Panc1 (cell line): ENCODE measurements at regions not wholly inside any gene's neighbourhood (a gene's known extent, or its start where the extent isn't known, plus 50 kb on each side); places are given as distances from the start of the nearest gene placed in this dataset.

Source experiments
- POLR2AphosphoS5 ChIP-seq: IDR thresholded peaks from 2 replicates; pipeline ENCODE4 v1.6.1; 2012; ENCODE audit warnings: mild to moderate bottlenecking, low read depth, low read length, moderate library complexity
- SIN3A ChIP-seq: IDR thresholded peaks from 2 replicates; pipeline ENCODE4 v1.6.1; 2012; ENCODE audit warnings: low read depth, mild to moderate bottlenecking, low read length, moderate library complexity, borderline replicate concordance; ENCODE audit not compliant: insufficient read depth
- TCF7L2 ChIP-seq: IDR thresholded peaks from 2 replicates; pipeline ENCODE4 v1.6.1; 2011; ENCODE audit warnings: mild to moderate bottlenecking, low read depth, low read length, inconsistent platforms
- TF ChIP-seq, protein P1 (sequence below): fragments of 450-650 bp; IDR thresholded peaks from 2 replicates; pipeline ENCODE4 v1.5.1; 2017; ENCODE audit warnings: mild to moderate bottlenecking
- TF ChIP-seq, protein P2 (sequence below), 2 experiments: IDR thresholded peaks; 2 replicates each; pipeline ENCODE4 v1.6.1; 2011 to 2012; ENCODE audit warnings: low read depth in 2 of 2, control low read depth in 1 of 2, low read length in 1 of 2, mild to moderate bottlenecking in 1 of 2, moderate library complexity in 1 of 2; ENCODE audit not compliant: insufficient read depth in 1 of 2

DNA sequence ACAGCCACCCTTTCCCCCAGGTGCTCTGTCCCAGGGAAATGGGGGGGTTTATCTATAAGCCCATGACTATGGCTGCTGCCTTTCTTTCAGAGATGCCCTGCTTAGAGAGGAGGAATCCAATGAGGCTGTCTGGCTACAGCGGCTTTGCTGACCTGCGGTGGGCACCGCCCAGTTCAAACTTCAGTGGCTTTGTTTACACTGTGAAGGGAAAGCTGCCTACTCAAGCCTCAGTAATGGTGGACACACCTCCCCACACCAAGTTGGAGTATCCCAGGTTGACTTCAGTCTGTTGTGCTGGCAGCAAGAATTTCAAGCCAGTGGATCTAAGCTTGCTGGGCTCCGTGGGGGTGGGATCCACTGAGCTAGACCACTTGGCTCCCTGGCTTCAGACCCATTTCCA, 869.2 kb downstream of the SLC6A15 start:
- TF ChIP-seq, protein P1, sequence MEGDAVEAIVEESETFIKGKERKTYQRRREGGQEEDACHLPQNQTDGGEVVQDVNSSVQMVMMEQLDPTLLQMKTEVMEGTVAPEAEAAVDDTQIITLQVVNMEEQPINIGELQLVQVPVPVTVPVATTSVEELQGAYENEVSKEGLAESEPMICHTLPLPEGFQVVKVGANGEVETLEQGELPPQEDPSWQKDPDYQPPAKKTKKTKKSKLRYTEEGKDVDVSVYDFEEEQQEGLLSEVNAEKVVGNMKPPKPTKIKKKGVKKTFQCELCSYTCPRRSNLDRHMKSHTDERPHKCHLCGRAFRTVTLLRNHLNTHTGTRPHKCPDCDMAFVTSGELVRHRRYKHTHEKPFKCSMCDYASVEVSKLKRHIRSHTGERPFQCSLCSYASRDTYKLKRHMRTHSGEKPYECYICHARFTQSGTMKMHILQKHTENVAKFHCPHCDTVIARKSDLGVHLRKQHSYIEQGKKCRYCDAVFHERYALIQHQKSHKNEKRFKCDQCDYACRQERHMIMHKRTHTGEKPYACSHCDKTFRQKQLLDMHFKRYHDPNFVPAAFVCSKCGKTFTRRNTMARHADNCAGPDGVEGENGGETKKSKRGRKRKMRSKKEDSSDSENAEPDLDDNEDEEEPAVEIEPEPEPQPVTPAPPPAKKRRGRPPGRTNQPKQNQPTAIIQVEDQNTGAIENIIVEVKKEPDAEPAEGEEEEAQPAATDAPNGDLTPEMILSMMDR, result no peak
- TF ChIP-seq SIN3A (no peak), TCF7L2 (no peak), POLR2AphosphoS5 (no peak)
- TF ChIP-seq, protein P2, sequence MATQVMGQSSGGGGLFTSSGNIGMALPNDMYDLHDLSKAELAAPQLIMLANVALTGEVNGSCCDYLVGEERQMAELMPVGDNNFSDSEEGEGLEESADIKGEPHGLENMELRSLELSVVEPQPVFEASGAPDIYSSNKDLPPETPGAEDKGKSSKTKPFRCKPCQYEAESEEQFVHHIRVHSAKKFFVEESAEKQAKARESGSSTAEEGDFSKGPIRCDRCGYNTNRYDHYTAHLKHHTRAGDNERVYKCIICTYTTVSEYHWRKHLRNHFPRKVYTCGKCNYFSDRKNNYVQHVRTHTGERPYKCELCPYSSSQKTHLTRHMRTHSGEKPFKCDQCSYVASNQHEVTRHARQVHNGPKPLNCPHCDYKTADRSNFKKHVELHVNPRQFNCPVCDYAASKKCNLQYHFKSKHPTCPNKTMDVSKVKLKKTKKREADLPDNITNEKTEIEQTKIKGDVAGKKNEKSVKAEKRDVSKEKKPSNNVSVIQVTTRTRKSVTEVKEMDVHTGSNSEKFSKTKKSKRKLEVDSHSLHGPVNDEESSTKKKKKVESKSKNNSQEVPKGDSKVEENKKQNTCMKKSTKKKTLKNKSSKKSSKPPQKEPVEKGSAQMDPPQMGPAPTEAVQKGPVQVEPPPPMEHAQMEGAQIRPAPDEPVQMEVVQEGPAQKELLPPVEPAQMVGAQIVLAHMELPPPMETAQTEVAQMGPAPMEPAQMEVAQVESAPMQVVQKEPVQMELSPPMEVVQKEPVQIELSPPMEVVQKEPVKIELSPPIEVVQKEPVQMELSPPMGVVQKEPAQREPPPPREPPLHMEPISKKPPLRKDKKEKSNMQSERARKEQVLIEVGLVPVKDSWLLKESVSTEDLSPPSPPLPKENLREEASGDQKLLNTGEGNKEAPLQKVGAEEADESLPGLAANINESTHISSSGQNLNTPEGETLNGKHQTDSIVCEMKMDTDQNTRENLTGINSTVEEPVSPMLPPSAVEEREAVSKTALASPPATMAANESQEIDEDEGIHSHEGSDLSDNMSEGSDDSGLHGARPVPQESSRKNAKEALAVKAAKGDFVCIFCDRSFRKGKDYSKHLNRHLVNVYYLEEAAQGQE (IDR thresholded peaks at IDR 0.05; ENCODE audit: insufficient read depth in 1 of 2, low read depth in 2 of 2, low read length in 1 of 2), result no peak
